WTC11 (cell line): ENCODE measurements at regions not wholly inside any gene's neighbourhood (a gene's known extent, or its start where the extent isn't known, plus 50 kb on each side); places are given as distances from the start of the nearest gene placed in this dataset.

Source experiments
- ATAC-seq: fragments of 200-7000 bp; cut with Tn5 transposase; 2 replicates; pipeline ENCODE4 v1.10.0; 2021; ENCODE audit warnings: mild to moderate bottlenecking, moderate library complexity
- CTCF ChIA-PET: fragments of 300-600 bp; sonication (Branson Sonifier 250); formaldehyde crosslinking; loops from one replicate; lab custom pipeline; 2021; ENCODE audit warnings: antibody characterized with exemption; lab: Charles Lee
- POLR2A ChIA-PET: fragments of 350-600 bp; sonication (Branson Sonifier 250); formaldehyde crosslinking; loops from one replicate; lab custom pipeline; 2021; ENCODE audit warnings: antibody characterized with exemption; lab: Charles Lee
- DNase-seq: peaks from one replicate; pipeline ENCODE4 v3.0.0; 2021; ENCODE audit warnings: low spot score
- H3K27ac Mint-ChIP-seq: 2 replicates; pipeline ENCODE4 v1.8.0; 2021; ENCODE audit warnings: mixed read lengths
- H3K27me3 Mint-ChIP-seq: 2 replicates; pipeline ENCODE4 v1.8.0; 2021; ENCODE audit warnings: low read depth, mild to moderate bottlenecking, moderate library complexity, mixed read lengths
- H3K36me3 Mint-ChIP-seq: 2 replicates; pipeline ENCODE4 v1.8.0; 2021; ENCODE audit warnings: mixed read lengths
- H3K4me1 Mint-ChIP-seq: 2 replicates; pipeline ENCODE4 v1.8.0; 2022; ENCODE audit warnings: mixed read lengths
- H3K4me3 Mint-ChIP-seq: 2 replicates; pipeline ENCODE4 v1.8.0; 2021; ENCODE audit warnings: mild to moderate bottlenecking, moderate library complexity, mixed read lengths
- H3K9me3 Mint-ChIP-seq: 2 replicates; pipeline ENCODE4 v1.8.0; 2021; ENCODE audit warnings: mixed read lengths
- ATF1 ChIP-seq: sonication (generic); formaldehyde crosslinking; IDR thresholded peaks from 2 replicates; pipeline ENCODE4 v1.8.1; 2023; ENCODE audit warnings: mild to moderate bottlenecking, moderate library complexity, missing genetic modification reagents
- CTCF ChIP-seq: fragments of 200-600 bp; IDR thresholded peaks from 2 replicates; pipeline ENCODE4 v1.8.0; 2022; ENCODE audit warnings: antibody characterized with exemption
- E2F4 ChIP-seq: sonication (generic); formaldehyde crosslinking; IDR thresholded peaks from 2 replicates; pipeline ENCODE4 v1.8.1; 2022; ENCODE audit warnings: low read depth, mild to moderate bottlenecking, moderate library complexity, missing genetic modification reagents, borderline replicate concordance
- E2F5 ChIP-seq: sonication (generic); formaldehyde crosslinking; IDR thresholded peaks from 2 replicates; pipeline ENCODE4 v1.8.1; 2022; ENCODE audit warnings: mild to moderate bottlenecking, moderate library complexity, missing genetic modification reagents
- FOXJ3 ChIP-seq: sonication (generic); formaldehyde crosslinking; IDR thresholded peaks from 2 replicates; pipeline ENCODE4 v1.9.0; 2021; ENCODE audit warnings: missing genetic modification reagents, mild to moderate bottlenecking, borderline replicate concordance
- FOXP1 ChIP-seq: sonication (generic); formaldehyde crosslinking; IDR thresholded peaks from 2 replicates; pipeline ENCODE4 v1.8.0; 2022; ENCODE audit warnings: missing genetic modification reagents, mild to moderate bottlenecking, moderate library complexity, borderline replicate concordance
- FOXP4 ChIP-seq: sonication (generic); formaldehyde crosslinking; IDR thresholded peaks from 2 replicates; pipeline ENCODE4 v1.8.0; 2022; ENCODE audit warnings: mild to moderate bottlenecking, missing genetic modification reagents
- KAT7 ChIP-seq: sonication (generic); formaldehyde crosslinking; IDR thresholded peaks from 2 replicates; pipeline ENCODE4 v1.8.1; 2023; ENCODE audit warnings: missing genetic modification reagents, mild to moderate bottlenecking, borderline replicate concordance
- NFE2L1 ChIP-seq: sonication (generic); formaldehyde crosslinking; IDR thresholded peaks from 2 replicates; pipeline ENCODE4 v1.8.1; 2023; ENCODE audit warnings: missing genetic modification reagents
- NFYB ChIP-seq: sonication (generic); formaldehyde crosslinking; conservative IDR thresholded peaks from 2 replicates; pipeline ENCODE4 v1.8.0; 2022; ENCODE audit warnings: low read depth, missing genetic modification reagents
- NR1H2 ChIP-seq: sonication (generic); formaldehyde crosslinking; IDR thresholded peaks from 2 replicates; pipeline ENCODE4 v1.9.0; 2021; ENCODE audit warnings: mild to moderate bottlenecking, moderate library complexity, missing genetic modification reagents
- OVOL2 ChIP-seq: fragments of 250-450 bp; sonication (Bioruptor Pico); IDR thresholded peaks from 2 replicates; pipeline ENCODE4 v1.9.0; 2021; ENCODE audit warnings: mild to moderate bottlenecking, borderline replicate concordance
- SMAD4 ChIP-seq: sonication (generic); formaldehyde crosslinking; IDR thresholded peaks from 2 replicates; pipeline ENCODE4 v1.8.0; 2022; ENCODE audit warnings: mild to moderate bottlenecking, missing genetic modification reagents
- SP1 ChIP-seq: sonication (generic); formaldehyde crosslinking; conservative IDR thresholded peaks from 2 replicates; pipeline ENCODE4 v1.8.1; 2022; ENCODE audit warnings: missing genetic modification reagents
- USF1 ChIP-seq: sonication (generic); formaldehyde crosslinking; IDR thresholded peaks from 2 replicates; pipeline ENCODE4 v1.8.0; 2022; ENCODE audit warnings: mild to moderate bottlenecking, missing genetic modification reagents
- ZNF121 ChIP-seq: sonication (generic); formaldehyde crosslinking; IDR thresholded peaks from 2 replicates; pipeline ENCODE4 v1.8.0; 2023; ENCODE audit warnings: missing genetic modification reagents
- ZNF138 ChIP-seq: sonication (generic); formaldehyde crosslinking; conservative IDR thresholded peaks from 2 replicates; pipeline ENCODE4 v1.8.1; 2022; ENCODE audit warnings: mild to moderate bottlenecking, moderate library complexity, missing genetic modification reagents
- ZNF219 ChIP-seq: sonication (generic); formaldehyde crosslinking; IDR thresholded peaks from 2 replicates; pipeline ENCODE4 v1.8.0; 2023; ENCODE audit warnings: missing genetic modification reagents, mild to moderate bottlenecking, borderline replicate concordance
- ZNF232 ChIP-seq: sonication (generic); formaldehyde crosslinking; IDR thresholded peaks from 2 replicates; pipeline ENCODE4 v1.8.0; 2022; ENCODE audit warnings: mild to moderate bottlenecking, missing genetic modification reagents
- ZNF317 ChIP-seq: sonication (generic); formaldehyde crosslinking; IDR thresholded peaks from 2 replicates; pipeline ENCODE4 v1.8.1; 2023; ENCODE audit warnings: low read depth, mild to moderate bottlenecking, moderate library complexity, missing genetic modification reagents, borderline replicate concordance
- ZSCAN18 ChIP-seq: fragments of 250-450 bp; sonication (Bioruptor Pico); IDR thresholded peaks from 2 replicates; pipeline ENCODE4 v2.1.2; 2022; ENCODE audit warnings: mild to moderate bottlenecking, moderate library complexity

GRCh38 chr9:7436754-7437153 is 362.8 kb downstream of the DMAC1 start (continued):
- TF ChIP-seq CTCF (no peak), ATF1 (CRISPR knock-in tag) (no peak), ZNF121 (CRISPR knock-in tag) (no peak), FOXJ3 (CRISPR knock-in tag) (no peak), NFYB (CRISPR knock-in tag) (no peak), ZNF219 (CRISPR knock-in tag) (no peak), USF1 (CRISPR knock-in tag) (no peak)

- ATAC-seq (no peak), DNase-seq (no peak)
- H3K9me3 Mint-ChIP-seq, result peaks cover 34% of the 10 kb centered on the region
- peaks cover 3% of the 10 kb centered on the region for H3K36me3 Mint-ChIP-seq
- H3K4me1 Mint-ChIP-seq, result no peaks in the 10 kb centered on the region
- no peak overlapping the region for H3K4me3 Mint-ChIP-seq
- H3K27ac Mint-ChIP-seq, result no peak overlapping the region
- TF ChIP-seq NR1H2 (CRISPR knock-in tag) (no peak), FOXP1 (CRISPR knock-in tag) (no peak), ZNF232 (CRISPR knock-in tag) (no peak), CTCF (no peak), SP1 (CRISPR knock-in tag) (no peak), SMAD4 (CRISPR knock-in tag) (no peak)
- no peaks in the 10 kb centered on the region for H3K27me3 Mint-ChIP-seq
- CTCF ChIA-PET, result no interaction called here
- POLR2A ChIA-PET, result no interaction called here
Measured at GRCh38 chr9:7433508-7434292, 365.9 kb downstream of the DMAC1 start.

- Mint-ChIP-seq H3K27me3 (no peaks in the 10 kb centered on the region), H3K4me1 (no peaks in the 10 kb centered on the region), H3K27ac (no peak overlapping the region), H3K4me3 (no peak overlapping the region), H3K9me3 (peaks cover 34% of the 10 kb centered on the region), H3K36me3 (peaks cover 3% of the 10 kb centered on the region)
- no peak for ATAC-seq
- no peak for DNase-seq
- CTCF ChIA-PET, result no interaction called here
- POLR2A ChIA-PET, result no interaction called here
- TF ChIP-seq FOXP4 (no peak), ZSCAN18 (no peak), NR1H2 (CRISPR knock-in tag) (no peak), KAT7 (CRISPR knock-in tag) (no peak), NFE2L1 (no peak), E2F4 (no peak), OVOL2 (no peak), ZNF138 (CRISPR knock-in tag) (no peak), ZNF317 (CRISPR knock-in tag) (no peak), E2F5 (CRISPR knock-in tag) (no peak)
Measured at GRCh38 chr9:7432989-7433388, 366.6 kb downstream of the DMAC1 start.
